GM21447 (cell line): ENCODE measurements at regions not wholly inside any gene's neighbourhood (a gene's known extent, or its start where the extent isn't known, plus 50 kb on each side); places are given as distances from the start of the nearest gene placed in this dataset.
A peak's percentile ranks its signal among the peaks of the same experiment; 100 is the strongest.

Source experiments
- ATAC-seq: cut with Tn5 transposase; IDR thresholded peaks from one replicate; pipeline ENCODE4 v1.9.1; 2021; ENCODE audit not compliant: unreplicated experiment

GRCh38 chr1:185646202-185646683 lies 87.9 kb upstream of the HMCN1 start:
- no peak for ATAC-seq

DNA sequence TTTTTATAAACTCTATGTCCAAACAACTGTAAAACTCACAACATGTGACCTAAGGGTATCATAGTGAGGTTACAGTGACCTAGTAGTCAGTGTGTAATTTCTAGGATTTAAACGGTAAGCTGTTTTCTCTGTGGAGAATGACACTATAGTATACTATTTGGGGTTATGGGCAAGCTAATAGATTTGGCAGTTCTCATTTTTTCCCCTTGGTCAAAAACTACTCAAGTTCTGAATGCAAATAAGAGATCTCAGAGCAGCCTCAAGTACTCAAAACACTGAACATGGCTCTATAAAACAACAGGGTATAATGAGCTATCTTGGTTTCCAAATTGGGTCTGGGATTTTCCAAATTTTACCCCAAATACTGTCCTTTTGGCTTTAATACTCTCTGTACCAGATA lies 88.5 kb upstream of the HMCN1 start:
- ATAC-seq = no peak

DNA sequence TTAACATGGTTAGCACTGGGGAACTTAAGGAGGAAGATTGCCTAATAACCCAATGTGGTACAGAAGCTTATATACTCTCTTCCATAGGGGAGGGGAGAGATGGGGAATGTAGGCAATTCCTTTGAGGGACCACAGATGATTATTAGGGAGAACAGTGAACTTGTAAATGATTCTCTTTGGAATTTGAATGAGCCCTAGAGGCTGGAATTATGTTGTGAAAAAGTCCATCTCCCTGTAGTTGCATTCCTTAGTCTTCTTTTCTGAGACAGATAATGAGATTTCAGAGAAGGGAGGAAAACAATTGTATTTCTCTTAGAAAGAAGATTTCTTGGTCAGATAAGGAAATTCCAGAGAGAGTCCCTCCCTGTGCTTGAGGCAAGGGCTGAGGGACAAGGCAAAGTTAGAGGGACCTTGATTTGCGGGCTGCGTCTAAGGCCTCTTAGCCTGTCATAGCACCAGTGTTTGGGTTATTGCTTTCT lies 89.0 kb upstream of the HMCN1 start:
- ATAC-seq = no peak

GRCh38 chr1:185644531-185644930 lies 89.7 kb upstream of the HMCN1 start:
- ATAC-seq = no peak

- peak; percentile 100 for ATAC-seq
These were observed 97.3 kb upstream of the HMCN1 start for GRCh38 chr1:185636848-185637247.

- ATAC-seq = no peak
These were observed 99.5 kb upstream of the HMCN1 start for GRCh38 chr1:185634704-185635103.

GRCh38 chr1:185632659-185633423 lies 101.3 kb upstream of the HMCN1 start:
- ATAC-seq = no peak

DNA sequence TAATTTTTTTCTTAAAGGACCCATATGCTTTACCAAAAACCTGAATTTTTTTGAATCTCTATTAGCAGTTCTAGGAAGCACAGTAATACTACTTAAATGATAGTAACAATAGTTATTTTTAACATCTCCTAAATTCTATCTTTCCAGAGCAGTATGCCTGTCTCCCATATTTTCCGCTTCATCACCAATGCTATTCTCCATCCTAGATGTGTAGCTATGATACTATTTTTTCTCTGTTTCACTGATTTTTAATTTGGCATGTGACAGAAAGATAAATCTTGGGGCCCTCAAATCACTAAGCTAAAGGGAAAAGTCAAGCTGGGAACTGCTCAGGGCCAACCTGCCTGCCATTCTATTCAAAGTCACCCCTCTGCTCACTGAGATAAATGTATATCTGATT lies 102.3 kb upstream of the HMCN1 start:
- ATAC-seq = no peak

DNA sequence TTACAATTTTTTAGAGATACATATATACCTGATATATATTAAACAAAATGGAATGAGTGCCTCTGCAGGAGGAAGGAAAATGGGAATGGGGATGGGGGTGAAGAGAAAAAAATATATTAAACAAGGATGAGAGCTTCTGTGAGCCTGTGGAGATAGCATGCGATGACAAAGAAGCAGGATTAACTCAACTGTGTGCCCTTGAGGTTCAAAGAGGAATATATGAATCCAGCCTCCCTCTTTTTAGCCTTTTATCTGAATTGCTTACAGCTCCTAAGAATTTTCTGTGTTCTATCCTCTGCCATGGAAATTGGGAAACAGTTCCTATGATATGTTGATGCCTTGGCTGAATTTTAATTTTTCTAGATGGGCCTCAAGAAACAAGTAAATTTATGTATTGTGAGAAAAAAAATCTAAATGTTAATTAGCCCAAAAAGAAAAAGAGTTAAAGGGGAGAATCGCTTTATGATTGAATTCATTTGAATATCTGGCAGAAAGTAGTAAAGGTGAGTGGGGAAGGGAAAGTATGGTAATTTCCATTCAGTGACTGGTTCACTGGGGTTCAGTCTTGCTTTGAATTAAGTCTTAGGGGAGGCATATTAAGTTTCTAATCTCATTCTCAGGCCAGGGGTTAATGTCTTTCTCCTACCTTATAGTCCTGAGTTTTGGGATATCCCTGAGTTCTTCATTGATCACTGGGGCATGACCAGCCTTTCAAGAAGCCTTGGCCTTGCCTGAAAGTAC lies 106.3 kb upstream of the HMCN1 start:
- ATAC-seq = no peak

- ATAC-seq = no peak
These were observed 107.0 kb upstream of the HMCN1 start for GRCh38 chr1:185627171-185627570.

- ATAC-seq = no peak
These were observed 107.8 kb upstream of the HMCN1 start for GRCh38 chr1:185626344-185626743.

DNA sequence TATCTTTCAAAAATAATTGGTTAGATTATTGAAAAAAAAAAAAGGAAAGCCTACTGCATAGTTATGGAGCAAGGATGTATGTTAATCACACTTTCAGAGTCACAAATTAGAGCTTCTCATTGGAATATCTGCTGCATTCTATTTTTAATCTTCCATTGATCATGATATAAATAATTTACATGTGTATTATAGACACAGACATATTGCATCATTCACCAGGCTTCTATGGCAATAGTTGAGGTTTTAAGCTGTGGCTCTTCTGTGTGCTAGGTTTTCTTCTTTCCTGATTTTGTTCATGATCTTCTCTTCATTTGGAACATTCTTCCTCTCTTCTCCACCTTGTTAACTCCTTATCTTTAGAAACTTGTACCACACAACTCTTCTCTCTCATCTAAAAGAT lies 123.2 kb upstream of the HMCN1 start:
- no peak for ATAC-seq

- ATAC-seq = peak; percentile 77
These were observed 126.0 kb upstream of the HMCN1 start for GRCh38 chr1:185608177-185608576.

DNA sequence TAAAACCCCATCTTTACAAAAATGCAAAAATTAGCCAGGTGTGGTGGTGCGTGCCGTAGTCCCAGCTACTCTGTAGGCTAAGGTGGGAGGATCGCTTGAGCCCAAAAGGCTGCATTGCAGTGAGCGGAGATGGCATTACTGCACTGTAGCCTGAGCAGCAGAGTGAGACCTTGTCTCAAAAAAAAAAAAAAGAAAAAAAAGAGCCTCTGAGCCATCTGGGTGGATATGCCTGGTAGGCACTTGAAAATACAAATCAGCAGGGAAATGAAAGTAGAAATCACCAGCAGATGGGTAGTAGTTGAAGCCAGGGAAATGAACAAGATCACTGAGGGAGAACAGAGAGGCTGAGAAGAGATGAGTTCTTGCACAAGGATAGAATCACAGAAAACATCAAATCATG lies 131.0 kb upstream of the HMCN1 start:
- ATAC-seq = peak; percentile 67

GRCh38 chr1:185601189-185601588 lies 133.0 kb upstream of the HMCN1 start:
- peak; percentile 41 for ATAC-seq

- ATAC-seq = no peak
These were observed 133.6 kb upstream of the HMCN1 start for GRCh38 chr1:185600641-185601040.

GRCh38 chr1:185598332-185598731 lies 135.9 kb upstream of the HMCN1 start:
- no peak for ATAC-seq

DNA sequence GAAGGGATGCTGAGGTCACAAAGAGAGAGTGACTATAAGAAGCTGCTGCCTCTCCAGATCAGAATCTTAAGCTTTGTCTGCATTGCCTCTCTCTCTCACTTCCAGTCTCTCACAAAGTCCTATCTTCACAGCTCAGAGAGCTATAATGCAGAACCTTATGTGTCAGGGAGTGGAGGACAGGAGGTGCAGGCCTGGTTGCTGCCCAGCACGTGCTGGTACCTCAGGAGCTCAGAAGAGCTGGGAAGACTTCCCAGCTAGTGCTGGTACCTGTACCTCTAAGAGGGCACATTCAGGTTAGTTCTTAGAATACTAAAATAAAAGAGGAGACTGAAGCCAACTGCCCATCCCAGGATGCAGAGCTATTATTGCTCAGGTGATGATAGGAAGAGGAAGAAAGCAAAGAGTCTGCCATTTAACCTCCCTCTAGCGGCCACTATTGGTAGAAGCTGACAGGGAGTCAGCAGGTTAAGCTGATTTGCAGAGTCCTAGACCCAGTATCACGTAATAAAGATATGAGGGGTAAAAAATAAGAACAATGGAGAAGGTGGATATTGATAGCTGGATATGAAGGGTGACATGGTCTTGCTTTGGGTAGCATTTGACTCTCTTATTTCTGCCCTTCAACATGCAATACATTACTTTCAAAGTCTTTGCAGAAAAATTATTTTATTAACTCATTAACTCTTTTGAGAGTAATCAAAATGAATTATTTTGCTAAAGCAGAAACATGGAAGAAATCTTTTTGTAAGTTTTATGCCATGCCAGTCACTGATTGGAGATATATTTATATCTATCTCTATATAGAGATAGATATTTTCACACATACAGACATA lies 138.1 kb upstream of the HMCN1 start:
- ATAC-seq = peak; percentile 86

DNA sequence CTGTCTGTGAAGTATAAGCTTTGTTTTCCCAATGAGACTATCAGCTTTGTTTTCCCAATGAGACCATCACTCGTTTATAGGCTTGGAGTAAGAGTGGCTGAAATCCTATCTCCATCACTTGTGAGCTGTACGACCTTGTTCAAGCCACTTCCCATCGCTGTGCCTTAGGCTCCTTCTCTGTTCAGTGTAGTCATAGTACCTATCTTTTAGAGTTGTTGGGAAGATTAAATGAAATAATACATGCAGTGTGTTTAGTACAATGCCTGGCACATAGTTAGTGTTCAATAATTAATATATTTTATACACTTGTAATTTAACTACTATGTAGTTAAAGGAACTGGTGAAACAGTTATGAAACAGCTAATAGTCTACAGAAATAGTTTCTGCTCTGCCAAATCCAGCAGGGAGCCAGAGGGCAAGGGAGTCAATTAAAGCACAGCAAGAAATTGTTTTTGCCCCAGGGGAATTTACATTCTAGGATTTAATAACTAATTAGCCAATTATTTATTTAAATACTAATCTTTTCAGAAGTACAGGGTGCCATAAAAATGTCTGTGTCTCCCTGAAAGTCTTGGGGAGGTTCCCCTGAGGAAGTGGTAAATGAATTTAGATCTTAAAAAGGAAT lies 139.3 kb upstream of the HMCN1 start:
- no peak for ATAC-seq

- no peak for ATAC-seq
These were observed 140.9 kb upstream of the HMCN1 start for GRCh38 chr1:185593271-185593670.

- ATAC-seq = no peak
These were observed 148.4 kb upstream of the HMCN1 start for GRCh38 chr1:185585770-185586169.
